GM12892 (cell line): ENCODE measurements at regions not wholly inside any gene's neighbourhood (a gene's known extent, or its start where the extent isn't known, plus 50 kb on each side); places are given as distances from the start of the nearest gene placed in this dataset.

Experiments used
- POLR2A ChIP-seq: IDR thresholded peaks from 2 replicates; pipeline ENCODE4 v1.6.1; 2011; ENCODE audit warnings: low read depth, low read length, control low read depth
- POLR2AphosphoS5 ChIP-seq: IDR thresholded peaks from 2 replicates; pipeline ENCODE4 v1.6.1; 2011; ENCODE audit warnings: low read depth, low read length, control low read depth

DNA sequence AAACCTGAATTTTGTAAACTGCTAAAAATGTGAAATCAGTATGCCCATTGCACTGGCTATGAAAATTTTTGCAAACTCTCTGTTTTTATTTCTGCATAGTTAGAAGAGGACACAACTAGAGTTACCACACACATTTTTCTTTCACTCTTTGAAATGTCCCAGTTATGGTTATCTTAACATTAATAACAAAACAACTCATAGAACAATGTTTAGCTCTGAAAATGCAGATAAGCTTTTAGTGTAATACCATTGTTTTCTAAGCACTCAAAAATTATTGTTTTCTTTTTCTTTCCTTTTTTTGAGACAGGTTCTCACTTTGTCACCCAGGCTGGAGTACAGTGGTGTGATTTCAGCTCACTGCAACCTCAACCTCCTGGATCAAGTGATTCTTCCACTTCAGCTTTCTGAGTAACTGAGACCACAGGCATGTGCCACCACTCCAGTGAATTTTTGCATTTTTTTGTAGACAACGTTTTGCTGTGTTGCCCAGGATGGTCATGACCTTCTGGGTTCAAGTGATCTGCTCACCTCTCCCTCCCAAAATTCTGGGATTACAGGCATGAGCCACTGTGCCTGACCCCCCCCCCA, 1204.5 kb upstream of the ZEB2 start:
- TF ChIP-seq POLR2AphosphoS5 (no peak), POLR2A (no peak)
